Stomach (tissue), 4 donors: ENCODE measurements at regions not wholly inside any gene's neighbourhood (a gene's known extent, or its start where the extent isn't known, plus 50 kb on each side); places are given as distances from the start of the nearest gene placed in this dataset.
"Not testable (repeated sequence)": the region's sequence is repeated elsewhere in the genome, so short reads cannot be mapped to it uniquely, and the experiment has no call there.

Experiments used
- EP300 ChIP-seq: sonication (generic); formaldehyde crosslinking; IDR thresholded peaks from one replicate; pipeline ENCODE4 v1.6.1; 2017; ENCODE audit warnings: antibody characterized with exemption
- POLR2A ChIP-seq, 4 donors: fragments of 450-650 bp; IDR thresholded peaks; one replicate each; pipeline ENCODE4 v1.6.1; 2016; ENCODE audit warnings: antibody characterized with exemption in 4 of 4, control low read depth in 2 of 4, mild to moderate bottlenecking in 1 of 4, moderate library complexity in 1 of 4
- TF ChIP-seq, protein P1 (sequence below), 7 experiments: fragments of 450-650 bp in 4 of 7; fragments of 200-600 bp in 3 of 7; sonication (generic) in 3 of 7; IDR thresholded peaks; one replicate each; pipeline ENCODE4 v1.5.1; 2016 to 2019; ENCODE audit warnings: antibody characterized with exemption in 7 of 7, control low read depth in 2 of 7, mild to moderate bottlenecking in 1 of 7

DNA sequence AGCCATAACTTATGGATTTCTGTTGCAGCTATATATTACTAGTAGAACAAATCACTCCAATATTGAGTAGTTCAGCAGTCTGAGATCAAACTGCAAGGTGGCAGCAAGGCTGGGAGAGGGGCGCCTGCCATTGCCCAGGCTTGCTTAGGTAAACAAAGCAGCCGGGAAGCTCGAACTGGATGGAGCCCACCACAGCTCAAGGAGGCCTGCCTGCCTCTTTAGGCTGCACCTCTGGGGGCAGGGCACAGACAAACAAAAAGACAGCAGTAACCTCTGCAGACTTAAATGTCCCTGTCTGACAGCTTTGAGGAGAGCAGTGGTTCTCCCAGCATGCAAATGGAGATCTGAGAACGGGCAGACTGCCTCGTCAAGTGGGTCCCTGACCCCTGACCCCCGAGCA is 1059.8 kb upstream of the CELF2 start:
- not testable (repeated sequence) for TF ChIP-seq EP300; POLR2A (IDR thresholded peaks at IDR 0.05)
- TF ChIP-seq, protein P1, sequence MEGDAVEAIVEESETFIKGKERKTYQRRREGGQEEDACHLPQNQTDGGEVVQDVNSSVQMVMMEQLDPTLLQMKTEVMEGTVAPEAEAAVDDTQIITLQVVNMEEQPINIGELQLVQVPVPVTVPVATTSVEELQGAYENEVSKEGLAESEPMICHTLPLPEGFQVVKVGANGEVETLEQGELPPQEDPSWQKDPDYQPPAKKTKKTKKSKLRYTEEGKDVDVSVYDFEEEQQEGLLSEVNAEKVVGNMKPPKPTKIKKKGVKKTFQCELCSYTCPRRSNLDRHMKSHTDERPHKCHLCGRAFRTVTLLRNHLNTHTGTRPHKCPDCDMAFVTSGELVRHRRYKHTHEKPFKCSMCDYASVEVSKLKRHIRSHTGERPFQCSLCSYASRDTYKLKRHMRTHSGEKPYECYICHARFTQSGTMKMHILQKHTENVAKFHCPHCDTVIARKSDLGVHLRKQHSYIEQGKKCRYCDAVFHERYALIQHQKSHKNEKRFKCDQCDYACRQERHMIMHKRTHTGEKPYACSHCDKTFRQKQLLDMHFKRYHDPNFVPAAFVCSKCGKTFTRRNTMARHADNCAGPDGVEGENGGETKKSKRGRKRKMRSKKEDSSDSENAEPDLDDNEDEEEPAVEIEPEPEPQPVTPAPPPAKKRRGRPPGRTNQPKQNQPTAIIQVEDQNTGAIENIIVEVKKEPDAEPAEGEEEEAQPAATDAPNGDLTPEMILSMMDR (IDR thresholded peaks at IDR 0.05), result not testable (repeated sequence)
